Body of pancreas (tissue), 4 donors: ENCODE measurements at regions not wholly inside any gene's neighbourhood (a gene's known extent, or its start where the extent isn't known, plus 50 kb on each side); places are given as distances from the start of the nearest gene placed in this dataset.

Experiments
- POLR2A ChIP-seq, 3 donors: fragments of 450-650 bp; IDR thresholded peaks; one replicate each; pipeline ENCODE4 v1.6.1; 2016; ENCODE audit warnings: antibody characterized with exemption in 3 of 3, mild to moderate bottlenecking in 2 of 3
- TF ChIP-seq, protein P1 (sequence below), 7 experiments: fragments of 450-650 bp in 4 of 7; fragments of 200-600 bp in 3 of 7; sonication (generic) in 3 of 7; IDR thresholded peaks; one replicate each; pipeline ENCODE4 v1.5.1; 2016 to 2019; ENCODE audit warnings: antibody characterized with exemption in 7 of 7

DNA sequence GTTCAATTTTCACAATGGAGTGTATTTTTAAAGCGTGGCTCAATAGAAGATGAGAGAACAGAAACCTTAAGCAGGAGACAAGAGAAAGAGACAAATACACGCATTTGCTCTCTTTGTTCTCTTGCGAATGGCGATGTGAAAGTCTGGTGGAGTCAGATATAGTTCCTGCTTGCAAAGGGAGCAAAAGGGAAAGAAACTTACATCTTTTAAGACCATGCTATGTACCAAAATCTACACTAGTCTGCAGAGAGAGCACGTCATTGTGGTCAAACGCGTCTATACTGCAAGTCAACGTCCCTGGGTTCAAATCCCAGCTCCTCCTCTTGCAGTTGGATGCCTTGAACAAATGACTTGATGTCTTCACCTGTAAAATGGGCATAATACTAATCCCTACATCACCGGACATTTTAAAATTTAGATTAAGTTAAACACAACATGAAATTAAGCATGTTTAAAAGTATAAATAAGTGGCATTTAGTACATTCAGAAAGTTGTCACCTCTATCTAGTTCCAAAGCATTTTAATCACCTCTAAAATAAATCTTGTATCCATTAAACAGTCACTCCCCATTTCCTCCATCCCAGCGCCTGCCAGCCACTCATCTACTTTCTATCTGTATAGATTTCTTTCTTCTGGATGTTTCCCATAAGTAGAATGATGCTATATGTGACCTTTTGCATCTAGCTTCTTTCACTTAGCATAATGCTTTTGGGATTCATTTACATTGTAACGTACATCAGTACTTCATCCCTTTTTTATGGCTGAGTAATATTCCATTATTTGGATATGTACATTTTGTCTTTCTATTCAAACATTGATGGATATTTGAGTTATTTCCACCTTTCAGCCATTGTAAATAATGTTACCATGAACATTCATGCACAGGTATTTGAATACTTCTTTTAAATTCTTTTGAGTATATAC is 406.9 kb downstream of the TMEM114 start:
- TF ChIP-seq, protein P1, sequence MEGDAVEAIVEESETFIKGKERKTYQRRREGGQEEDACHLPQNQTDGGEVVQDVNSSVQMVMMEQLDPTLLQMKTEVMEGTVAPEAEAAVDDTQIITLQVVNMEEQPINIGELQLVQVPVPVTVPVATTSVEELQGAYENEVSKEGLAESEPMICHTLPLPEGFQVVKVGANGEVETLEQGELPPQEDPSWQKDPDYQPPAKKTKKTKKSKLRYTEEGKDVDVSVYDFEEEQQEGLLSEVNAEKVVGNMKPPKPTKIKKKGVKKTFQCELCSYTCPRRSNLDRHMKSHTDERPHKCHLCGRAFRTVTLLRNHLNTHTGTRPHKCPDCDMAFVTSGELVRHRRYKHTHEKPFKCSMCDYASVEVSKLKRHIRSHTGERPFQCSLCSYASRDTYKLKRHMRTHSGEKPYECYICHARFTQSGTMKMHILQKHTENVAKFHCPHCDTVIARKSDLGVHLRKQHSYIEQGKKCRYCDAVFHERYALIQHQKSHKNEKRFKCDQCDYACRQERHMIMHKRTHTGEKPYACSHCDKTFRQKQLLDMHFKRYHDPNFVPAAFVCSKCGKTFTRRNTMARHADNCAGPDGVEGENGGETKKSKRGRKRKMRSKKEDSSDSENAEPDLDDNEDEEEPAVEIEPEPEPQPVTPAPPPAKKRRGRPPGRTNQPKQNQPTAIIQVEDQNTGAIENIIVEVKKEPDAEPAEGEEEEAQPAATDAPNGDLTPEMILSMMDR (IDR thresholded peaks at IDR 0.05) = no peak
- no peak for TF ChIP-seq POLR2A (IDR thresholded peaks at IDR 0.05)
